Effector memory CD8-positive, alpha-beta T cell (primary cell): ENCODE measurements at regions not wholly inside any gene's neighbourhood (a gene's known extent, or its start where the extent isn't known, plus 50 kb on each side); places are given as distances from the start of the nearest gene placed in this dataset.

Experiments
- ATAC-seq: fragments of 150-1000 bp; cut with Tn5 transposase; replicated peaks from 2 replicates; pipeline ENCODE4 v1.10.0; 2021; ENCODE audit warnings: mild to moderate bottlenecking, moderate library complexity
- DNase-seq, 3 experiments: peaks; one replicate each; pipeline ENCODE4 v3.0.0; 2021
- H3K27ac Mint-ChIP-seq, 2 donors: one replicate each; pipeline ENCODE4 v1.8.0; 2022; ENCODE audit warnings: mild to moderate bottlenecking in 2 of 2, mixed read lengths in 2 of 2, moderate library complexity in 2 of 2
- H3K27me3 Mint-ChIP-seq, 2 donors: one replicate each; pipeline ENCODE4 v1.8.0; 2022; ENCODE audit warnings: mixed read lengths in 2 of 2
- H3K36me3 Mint-ChIP-seq: one replicate; pipeline ENCODE4 v1.8.0; 2022; ENCODE audit warnings: mild to moderate bottlenecking, moderate library complexity, mixed read lengths; ENCODE audit not compliant: insufficient read depth
- H3K4me1 Mint-ChIP-seq, 2 donors: one replicate each; pipeline ENCODE4 v1.8.0; 2022; ENCODE audit warnings: low read depth in 2 of 2, mixed read lengths in 2 of 2
- H3K4me3 Mint-ChIP-seq, 2 donors: one replicate each; pipeline ENCODE4 v1.8.0; 2022; ENCODE audit warnings: mild to moderate bottlenecking in 2 of 2, mixed read lengths in 2 of 2, moderate library complexity in 2 of 2
- H3K9me3 Mint-ChIP-seq, 2 donors: one replicate each; pipeline ENCODE4 v1.8.0; 2022; ENCODE audit warnings: mixed read lengths in 2 of 2

- H3K36me3 Mint-ChIP-seq = no peaks in the 10 kb centered on the region
- no peaks in the 10 kb centered on the region for H3K27me3 Mint-ChIP-seq
- DNase-seq (no peak), ATAC-seq (no peak)
- H3K4me3 Mint-ChIP-seq = no peak overlapping the region
- peaks cover 12 to 16% of the 10 kb centered on the region in 2 donors for H3K9me3 Mint-ChIP-seq
- H3K27ac Mint-ChIP-seq = no peak overlapping the region
- no peaks in the 10 kb centered on the region for H3K4me1 Mint-ChIP-seq
These were observed 551.9 kb upstream of the CA10 start for GRCh38 chr17:52710363-52710901.

DNA sequence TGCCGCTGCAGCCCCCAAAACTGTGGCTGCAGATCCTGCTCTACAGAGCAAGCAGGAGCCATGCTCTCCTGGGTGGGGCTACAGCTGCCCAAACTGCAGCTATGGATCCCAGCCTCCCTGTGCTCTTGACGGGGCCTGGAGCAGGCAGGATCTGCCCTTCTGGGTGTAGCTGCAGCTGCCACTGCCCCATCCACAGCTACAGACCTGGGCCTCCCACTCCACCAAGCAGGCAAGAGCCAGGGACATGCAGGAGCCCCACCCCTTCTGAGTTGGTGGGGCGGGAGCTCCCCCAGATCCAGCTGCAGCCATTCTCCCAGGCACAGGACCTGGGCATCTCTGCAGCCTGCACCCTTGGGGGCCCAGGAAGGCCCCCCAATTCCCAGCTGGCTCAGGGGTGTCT is 551.2 kb upstream of the CA10 start:
- H3K27me3 Mint-ChIP-seq = no peaks in the 10 kb centered on the region
- no peak overlapping the region for H3K4me3 Mint-ChIP-seq
- H3K36me3 Mint-ChIP-seq = no peaks in the 10 kb centered on the region
- peaks cover 12 to 16% of the 10 kb centered on the region in 2 donors for H3K9me3 Mint-ChIP-seq
- DNase-seq (no peak), ATAC-seq (no peak)
- H3K27ac Mint-ChIP-seq = no peak overlapping the region
- H3K4me1 Mint-ChIP-seq = no peaks in the 10 kb centered on the region

DNA sequence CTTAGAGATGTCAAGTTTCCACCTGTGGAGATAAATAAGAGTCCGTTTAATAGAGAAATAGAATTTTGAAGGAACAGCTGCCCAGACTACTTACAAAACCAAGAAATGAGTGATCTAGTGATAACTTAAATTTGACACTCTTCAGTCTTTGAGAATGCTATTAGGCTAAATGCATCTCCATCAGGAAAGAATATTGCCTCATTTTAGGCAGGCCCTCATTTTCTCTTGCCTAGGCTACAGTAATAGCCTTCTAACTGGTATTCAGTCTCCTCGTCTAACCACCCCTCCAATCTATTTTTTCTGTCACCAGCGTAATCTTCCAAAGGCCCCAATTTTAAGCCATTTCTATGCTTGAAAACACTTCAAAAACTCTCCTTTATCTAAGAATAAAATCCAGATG is 537.8 kb upstream of the CA10 start:
- no peaks in the 10 kb centered on the region for H3K4me1 Mint-ChIP-seq
- DNase-seq (no peak), ATAC-seq (no peak)
- peaks cover 7% of the 10 kb centered on the region in 2 donors for H3K9me3 Mint-ChIP-seq
- no peak overlapping the region for H3K4me3 Mint-ChIP-seq
- no peaks in the 10 kb centered on the region for H3K27me3 Mint-ChIP-seq
- H3K27ac Mint-ChIP-seq = no peak overlapping the region
- no peaks in the 10 kb centered on the region for H3K36me3 Mint-ChIP-seq

DNA sequence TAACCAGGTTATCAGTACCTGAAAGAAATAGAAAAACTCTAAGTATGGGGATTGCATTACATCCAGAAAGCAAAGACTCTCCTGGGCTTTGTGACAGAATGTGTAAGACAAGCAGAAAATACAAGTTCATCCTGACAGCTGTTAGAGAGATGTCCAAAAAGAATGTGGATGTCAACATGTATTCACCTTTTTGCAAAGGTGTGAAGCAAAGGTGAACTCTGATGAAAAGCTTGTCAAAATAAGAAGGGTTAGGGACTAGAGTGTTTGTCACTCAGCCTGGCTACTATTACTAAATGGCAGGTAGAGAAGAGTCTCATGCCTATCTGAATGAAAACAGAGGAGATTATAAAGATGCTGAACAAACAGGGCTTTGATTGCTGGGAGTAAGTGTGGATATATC is 527.6 kb upstream of the CA10 start:
- Mint-ChIP-seq H3K36me3 (no peaks in the 10 kb centered on the region), H3K27me3 (no peaks in the 10 kb centered on the region), H3K9me3 (peaks cover 8 to 14% of the 10 kb centered on the region in 2 donors), H3K4me1 (no peaks in the 10 kb centered on the region), H3K4me3 (no peak overlapping the region), H3K27ac (no peak overlapping the region)
- DNase-seq = no peak
- no peak for ATAC-seq

DNA sequence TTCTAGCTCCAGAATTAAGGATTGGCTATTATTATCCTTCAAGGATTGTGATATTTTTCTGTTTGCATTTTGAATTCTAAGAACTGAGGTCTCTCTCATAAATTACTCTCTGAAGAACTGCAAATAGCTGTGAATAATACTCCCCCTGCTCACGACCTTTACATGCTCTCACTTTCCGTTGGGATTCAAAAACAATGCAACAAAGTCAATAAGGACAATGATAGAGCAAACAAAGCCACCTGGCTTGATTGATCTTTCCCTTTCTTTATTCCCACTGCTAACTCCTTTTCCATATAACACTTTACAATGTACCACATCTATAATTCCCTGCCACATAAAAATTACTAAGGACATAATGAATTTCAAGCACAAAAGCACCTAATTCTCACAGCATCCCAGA is 523.0 kb upstream of the CA10 start:
- Mint-ChIP-seq H3K4me3 (no peak overlapping the region), H3K27me3 (no peaks in the 10 kb centered on the region), H3K36me3 (no peaks in the 10 kb centered on the region), H3K27ac (no peak overlapping the region), H3K9me3 (peaks cover 24 to 28% of the 10 kb centered on the region in 2 donors), H3K4me1 (no peaks in the 10 kb centered on the region)
- ATAC-seq = no peak
- DNase-seq = no peak

DNA sequence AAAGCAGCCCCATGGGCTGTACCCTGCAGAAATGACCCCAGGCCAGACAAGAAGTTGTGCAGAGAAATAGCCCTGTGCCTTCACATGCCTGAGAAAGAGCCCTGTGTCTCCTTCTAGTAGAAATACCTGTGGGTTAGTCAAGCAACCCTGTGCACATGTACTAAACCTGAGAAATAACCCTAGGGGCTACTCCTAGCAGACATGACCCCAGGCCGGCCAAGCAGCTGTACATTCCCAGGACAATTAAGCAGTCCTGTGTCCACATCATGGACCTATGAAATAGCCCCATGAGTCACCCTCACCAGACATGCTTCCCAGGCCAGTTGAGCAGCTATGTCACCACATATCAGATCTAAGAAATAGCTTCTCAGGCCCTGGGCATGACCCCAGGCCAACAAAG is 519.7 kb upstream of the CA10 start:
- no peaks in the 10 kb centered on the region for H3K27me3 Mint-ChIP-seq
- no peaks in the 10 kb centered on the region for H3K4me1 Mint-ChIP-seq
- H3K27ac Mint-ChIP-seq = no peak overlapping the region
- DNase-seq = no peak
- ATAC-seq = no peak
- no peaks in the 10 kb centered on the region for H3K36me3 Mint-ChIP-seq
- peaks cover 20 to 32% of the 10 kb centered on the region in 2 donors for H3K9me3 Mint-ChIP-seq
- no peak overlapping the region for H3K4me3 Mint-ChIP-seq

DNA sequence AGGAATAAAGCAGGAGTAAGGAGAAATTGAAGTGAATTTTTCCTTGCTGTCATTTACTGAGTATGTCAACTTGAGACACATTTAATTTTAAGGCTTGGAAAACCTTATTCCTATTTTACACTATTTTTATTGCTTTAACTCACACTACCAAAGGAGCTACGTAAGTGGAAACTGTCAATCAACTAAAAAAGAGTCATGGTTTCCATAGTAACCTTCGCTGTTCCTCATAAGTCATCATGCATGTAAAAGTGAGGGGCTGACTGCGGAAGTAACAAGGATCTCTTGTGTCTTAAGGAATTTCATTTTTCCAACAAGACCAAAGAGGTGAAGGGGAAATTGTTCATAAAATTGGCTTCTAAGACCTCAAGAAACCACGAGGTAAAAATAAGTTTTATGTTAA is 516.2 kb upstream of the CA10 start:
- H3K27ac Mint-ChIP-seq = no peak overlapping the region
- H3K9me3 Mint-ChIP-seq = peaks cover 9 to 26% of the 10 kb centered on the region in 2 donors
- H3K27me3 Mint-ChIP-seq = no peaks in the 10 kb centered on the region
- ATAC-seq = no peak
- DNase-seq = no peak
- no peaks in the 10 kb centered on the region for H3K4me1 Mint-ChIP-seq
- H3K4me3 Mint-ChIP-seq = no peak overlapping the region
- no peaks in the 10 kb centered on the region for H3K36me3 Mint-ChIP-seq

DNA sequence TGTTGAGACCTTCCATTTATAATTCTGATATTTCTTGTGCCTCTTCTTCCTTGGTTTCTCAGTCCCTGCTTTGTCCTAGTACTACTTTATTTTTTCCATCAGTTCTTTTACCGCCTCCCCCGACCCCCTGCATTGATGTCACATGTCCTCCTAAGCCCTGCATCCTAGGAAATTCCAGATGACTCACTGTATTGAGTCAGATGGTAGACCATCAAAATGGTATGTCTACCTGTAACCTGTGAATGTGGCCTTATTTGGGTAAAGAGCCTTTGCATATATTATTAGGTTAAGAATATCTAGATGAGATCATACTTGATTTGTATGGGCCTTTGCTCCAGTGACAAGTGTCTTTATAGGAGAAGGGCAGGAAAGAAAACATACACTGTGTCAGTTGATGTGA is 515.3 kb upstream of the CA10 start:
- no peaks in the 10 kb centered on the region for H3K36me3 Mint-ChIP-seq
- ATAC-seq (no peak), DNase-seq (no peak)
- H3K27me3 Mint-ChIP-seq = no peaks in the 10 kb centered on the region
- H3K9me3 Mint-ChIP-seq = peaks cover 6 to 17% of the 10 kb centered on the region in 2 donors
- H3K4me3 Mint-ChIP-seq = no peak overlapping the region
- no peaks in the 10 kb centered on the region for H3K4me1 Mint-ChIP-seq
- no peak overlapping the region for H3K27ac Mint-ChIP-seq

DNA sequence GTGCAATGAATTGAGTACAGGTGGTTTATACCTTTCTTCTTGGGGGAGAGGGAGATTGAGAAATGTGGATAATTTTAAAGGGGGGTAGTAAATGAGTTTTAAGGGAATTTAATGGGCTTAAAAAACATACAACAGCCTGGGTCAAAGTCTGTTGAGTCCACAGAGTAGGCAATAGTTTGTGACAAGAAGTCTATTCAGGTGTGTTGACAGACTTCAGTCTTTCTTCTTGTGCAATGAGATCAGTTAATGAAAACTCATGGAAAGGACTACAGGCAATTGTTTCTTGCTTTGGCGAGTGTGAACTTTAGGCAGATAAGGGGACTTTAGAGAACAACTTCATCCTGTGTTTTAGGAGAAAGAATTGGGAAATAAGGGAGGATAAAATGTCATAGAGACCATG is 507.8 kb upstream of the CA10 start:
- peaks cover 2% of the 10 kb centered on the region for H3K36me3 Mint-ChIP-seq
- no peak overlapping the region for H3K27ac Mint-ChIP-seq
- no peak for ATAC-seq
- DNase-seq = no peak
- no peaks in the 10 kb centered on the region for H3K4me1 Mint-ChIP-seq
- peaks cover 8% of the 10 kb centered on the region in 2 donors for H3K9me3 Mint-ChIP-seq
- H3K4me3 Mint-ChIP-seq = no peak overlapping the region
- H3K27me3 Mint-ChIP-seq = no peaks in the 10 kb centered on the region

- Mint-ChIP-seq H3K27ac (no peak overlapping the region), H3K4me3 (no peak overlapping the region)
These were observed 502.2 kb upstream of the CA10 start for GRCh38 chr17:52660692-52661091.

DNA sequence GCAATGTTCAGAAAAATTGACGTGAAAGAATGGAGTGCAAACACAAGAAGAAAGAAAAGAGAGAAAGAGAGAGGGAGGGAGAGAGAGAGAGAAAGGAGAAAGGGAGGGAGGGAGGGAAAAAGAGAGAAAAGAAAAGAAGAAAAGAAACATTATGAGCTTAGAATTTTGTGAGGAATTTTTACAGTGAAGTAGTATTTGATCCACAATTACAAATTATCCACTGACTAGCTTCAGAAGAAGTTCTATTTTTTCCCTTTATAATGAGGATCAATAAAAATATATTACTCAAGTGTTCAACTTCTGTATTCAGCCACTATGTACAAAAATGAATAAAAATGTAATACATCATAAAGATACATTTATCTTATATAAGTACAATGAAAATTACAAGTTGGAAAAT is 494.5 kb upstream of the CA10 start:
- no peaks in the 10 kb centered on the region for H3K4me1 Mint-ChIP-seq
- DNase-seq = no peak
- H3K9me3 Mint-ChIP-seq = peaks cover 0 to 8% of the 10 kb centered on the region in 2 donors
- H3K27me3 Mint-ChIP-seq = no peaks in the 10 kb centered on the region
- no peaks in the 10 kb centered on the region for H3K36me3 Mint-ChIP-seq
- H3K27ac Mint-ChIP-seq = no peak overlapping the region
- no peak overlapping the region for H3K4me3 Mint-ChIP-seq
- no peak for ATAC-seq

More at GRCh38 chr17:52660692-52661091, 502.2 kb upstream of the CA10 start:
- H3K36me3 Mint-ChIP-seq = peaks cover 2% of the 10 kb centered on the region
- no peaks in the 10 kb centered on the region for H3K4me1 Mint-ChIP-seq
- DNase-seq (no peak), ATAC-seq (no peak)
- no peaks in the 10 kb centered on the region for H3K27me3 Mint-ChIP-seq
- no peaks in the 10 kb centered on the region for H3K9me3 Mint-ChIP-seq

DNA sequence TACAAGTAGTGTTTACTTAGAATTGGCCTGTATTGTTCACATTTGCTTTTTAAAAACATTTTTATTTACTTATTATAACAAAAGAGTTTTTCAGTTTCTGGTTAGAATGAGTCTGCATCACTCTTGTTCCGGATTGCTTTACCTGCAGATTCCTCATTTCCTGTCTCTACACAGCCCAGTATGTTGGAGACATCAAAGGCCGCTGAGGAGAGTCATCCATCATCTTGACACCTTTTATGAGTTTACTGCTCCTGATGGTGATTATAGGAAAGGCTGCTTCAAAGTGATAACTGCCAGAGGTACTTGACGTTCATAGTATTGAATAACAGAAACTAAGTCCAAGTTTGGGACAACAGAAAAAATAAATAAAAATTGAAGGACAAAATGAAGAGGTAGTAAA is 490.5 kb upstream of the CA10 start:
- no peak overlapping the region for H3K27ac Mint-ChIP-seq
- H3K4me1 Mint-ChIP-seq = no peaks in the 10 kb centered on the region
- ATAC-seq (no peak), DNase-seq (no peak)
- no peak overlapping the region for H3K4me3 Mint-ChIP-seq
- H3K27me3 Mint-ChIP-seq = no peaks in the 10 kb centered on the region
- peaks cover 0 to 8% of the 10 kb centered on the region in 2 donors for H3K9me3 Mint-ChIP-seq
- no peaks in the 10 kb centered on the region for H3K36me3 Mint-ChIP-seq

DNA sequence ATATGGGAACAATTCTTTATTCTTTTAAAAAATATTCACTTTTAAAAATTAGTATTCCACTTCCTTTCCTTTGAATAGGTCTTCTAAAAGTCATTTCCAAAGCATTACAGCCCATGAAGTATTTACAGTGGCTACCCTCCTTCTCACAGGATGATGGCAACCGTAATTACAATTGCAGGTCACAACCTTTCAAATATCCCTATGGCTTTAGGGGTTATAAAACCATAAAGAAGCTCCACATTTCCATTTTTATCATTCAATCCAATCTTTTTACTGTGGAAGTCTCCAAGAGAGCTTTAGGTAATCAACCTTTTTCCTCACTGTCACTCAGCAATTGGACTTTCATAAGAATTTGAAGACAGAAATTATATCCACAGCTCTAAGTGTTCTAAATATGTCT is 488.9 kb upstream of the CA10 start:
- Mint-ChIP-seq H3K27ac (no peak overlapping the region), H3K9me3 (peaks cover 0 to 11% of the 10 kb centered on the region in 2 donors), H3K4me3 (no peak overlapping the region), H3K27me3 (no peaks in the 10 kb centered on the region), H3K36me3 (no peaks in the 10 kb centered on the region), H3K4me1 (no peaks in the 10 kb centered on the region)
- DNase-seq (no peak), ATAC-seq (no peak)

DNA sequence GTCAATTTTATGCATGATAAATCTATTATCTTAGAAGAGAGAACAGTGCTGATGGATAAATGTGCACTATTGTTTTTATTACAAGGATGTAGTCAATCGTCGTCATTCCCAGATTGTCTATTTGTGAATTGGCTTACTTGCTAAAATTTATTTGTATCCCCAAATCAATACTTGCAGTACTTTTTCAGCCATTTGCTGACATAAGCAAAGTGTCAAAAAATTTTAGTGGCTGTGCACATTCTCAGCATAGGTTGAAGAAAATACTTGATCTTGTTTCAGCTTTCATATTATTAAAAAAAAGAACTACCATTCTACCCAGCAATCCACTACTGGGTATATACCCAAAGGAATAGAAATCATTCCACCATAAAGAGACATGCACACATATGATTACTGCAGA is 477.9 kb upstream of the CA10 start:
- no peak overlapping the region for H3K4me3 Mint-ChIP-seq
- H3K27ac Mint-ChIP-seq = no peak overlapping the region
- H3K4me1 Mint-ChIP-seq = no peaks in the 10 kb centered on the region
- H3K27me3 Mint-ChIP-seq = no peaks in the 10 kb centered on the region
- peaks cover 0 to 5% of the 10 kb centered on the region in 2 donors for H3K9me3 Mint-ChIP-seq
- ATAC-seq = no peak
- no peaks in the 10 kb centered on the region for H3K36me3 Mint-ChIP-seq
- DNase-seq = no peak

GRCh38 chr17:52606590-52606989 is 448.1 kb upstream of the CA10 start:
- no peaks in the 10 kb centered on the region for H3K36me3 Mint-ChIP-seq
- no peaks in the 10 kb centered on the region for H3K4me1 Mint-ChIP-seq
- H3K4me3 Mint-ChIP-seq = no peak overlapping the region
- DNase-seq (no peak), ATAC-seq (no peak)
- H3K27ac Mint-ChIP-seq = no peak overlapping the region
- H3K27me3 Mint-ChIP-seq = no peaks in the 10 kb centered on the region
- H3K9me3 Mint-ChIP-seq = peaks cover 12 to 14% of the 10 kb centered on the region in 2 donors
